ENCODE measurements at regions not wholly inside any gene's neighbourhood (a gene's known extent, or its start where the extent isn't known, plus 50 kb on each side); places are given as distances from the start of the nearest gene placed in this dataset.
A peak's percentile ranks its signal among the peaks of the same experiment; 100 is the strongest.

DNA sequence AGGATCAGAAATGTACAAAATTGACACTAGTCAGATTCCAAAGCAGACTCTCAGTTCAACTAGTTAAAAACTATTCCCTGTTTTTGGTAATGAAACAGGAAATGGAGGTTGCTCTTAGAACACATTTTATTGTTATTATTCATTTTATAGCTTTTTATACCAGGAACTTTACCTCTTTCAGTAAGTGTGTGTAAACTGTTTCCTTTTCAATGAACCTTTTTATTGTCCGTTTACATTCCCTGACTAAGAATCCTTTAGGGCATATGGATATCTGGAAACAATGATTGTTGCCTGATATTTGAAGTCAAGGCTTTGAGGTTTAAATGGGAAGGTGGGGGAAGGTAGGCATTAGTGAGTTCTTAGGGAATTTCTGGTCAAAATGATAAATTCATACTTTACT lies 1511.4 kb downstream of the ADGRL3 start:
- H3K9me3 ChIP-seq: no peaks in the 10 kb centered on the region

DNA sequence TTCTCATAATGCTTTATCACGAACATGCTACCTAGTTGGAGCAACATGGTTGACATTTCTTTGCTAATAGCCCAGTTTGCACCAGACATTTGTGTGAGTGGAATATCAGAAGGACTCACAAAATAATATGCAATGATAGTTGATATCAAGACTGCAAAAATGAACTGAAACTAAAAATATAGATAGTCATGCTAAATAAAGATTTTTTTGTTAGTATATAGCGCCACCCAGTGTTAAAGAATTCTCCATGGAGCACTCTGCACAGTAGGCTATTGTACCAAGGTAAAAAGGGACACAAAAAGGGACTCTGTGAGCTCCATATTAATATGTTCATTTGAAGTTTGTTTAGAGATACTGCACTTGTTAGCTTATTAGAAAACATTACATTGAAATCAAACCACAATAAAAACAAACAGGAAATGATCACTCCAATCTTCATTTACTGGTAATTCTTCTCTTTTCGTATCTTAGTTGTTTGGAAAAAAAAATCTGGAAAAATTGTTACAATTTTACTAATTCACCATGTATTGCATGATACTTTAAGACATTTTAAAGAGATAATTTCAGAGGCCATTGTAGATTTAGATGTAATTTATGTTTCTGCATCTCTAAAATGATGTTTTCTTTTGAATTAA lies 1509.6 kb downstream of the ADGRL3 start:
- Histone ChIP-seq H3K27ac (no peak overlapping the region), H3K9me3 (no peaks in the 10 kb centered on the region), H3K27me3 (no peaks in the 10 kb centered on the region), H3K4me3 (no peak overlapping the region), H3K4me1 (no peaks in the 10 kb centered on the region), H3K36me3 (no peaks in the 10 kb centered on the region)
- ATAC-seq (peak; percentile 70), DNase-seq (peak in 2 of 4 donors; percentile 38 to 55)
- TF ChIP-seq, protein P1, sequence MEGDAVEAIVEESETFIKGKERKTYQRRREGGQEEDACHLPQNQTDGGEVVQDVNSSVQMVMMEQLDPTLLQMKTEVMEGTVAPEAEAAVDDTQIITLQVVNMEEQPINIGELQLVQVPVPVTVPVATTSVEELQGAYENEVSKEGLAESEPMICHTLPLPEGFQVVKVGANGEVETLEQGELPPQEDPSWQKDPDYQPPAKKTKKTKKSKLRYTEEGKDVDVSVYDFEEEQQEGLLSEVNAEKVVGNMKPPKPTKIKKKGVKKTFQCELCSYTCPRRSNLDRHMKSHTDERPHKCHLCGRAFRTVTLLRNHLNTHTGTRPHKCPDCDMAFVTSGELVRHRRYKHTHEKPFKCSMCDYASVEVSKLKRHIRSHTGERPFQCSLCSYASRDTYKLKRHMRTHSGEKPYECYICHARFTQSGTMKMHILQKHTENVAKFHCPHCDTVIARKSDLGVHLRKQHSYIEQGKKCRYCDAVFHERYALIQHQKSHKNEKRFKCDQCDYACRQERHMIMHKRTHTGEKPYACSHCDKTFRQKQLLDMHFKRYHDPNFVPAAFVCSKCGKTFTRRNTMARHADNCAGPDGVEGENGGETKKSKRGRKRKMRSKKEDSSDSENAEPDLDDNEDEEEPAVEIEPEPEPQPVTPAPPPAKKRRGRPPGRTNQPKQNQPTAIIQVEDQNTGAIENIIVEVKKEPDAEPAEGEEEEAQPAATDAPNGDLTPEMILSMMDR (IDR thresholded peaks at IDR 0.05): peak; percentile 32 to 34
- intact Hi-C loops (cut with DNase I): no loop called here

More for the DNA sequence above, 1511.4 kb downstream of the ADGRL3 start:
- ATAC-seq: no peak
- intact Hi-C loops (cut with DNase I): no loop called here
- Histone ChIP-seq H3K27me3 (no peaks in the 10 kb centered on the region), H3K36me3 (no peaks in the 10 kb centered on the region), H3K4me3 (no peak overlapping the region), H3K4me1 (no peaks in the 10 kb centered on the region), H3K27ac (no peak overlapping the region)
- DNase-seq: no peak
- TF ChIP-seq, protein P1 (IDR thresholded peaks at IDR 0.05): no peak

DNA sequence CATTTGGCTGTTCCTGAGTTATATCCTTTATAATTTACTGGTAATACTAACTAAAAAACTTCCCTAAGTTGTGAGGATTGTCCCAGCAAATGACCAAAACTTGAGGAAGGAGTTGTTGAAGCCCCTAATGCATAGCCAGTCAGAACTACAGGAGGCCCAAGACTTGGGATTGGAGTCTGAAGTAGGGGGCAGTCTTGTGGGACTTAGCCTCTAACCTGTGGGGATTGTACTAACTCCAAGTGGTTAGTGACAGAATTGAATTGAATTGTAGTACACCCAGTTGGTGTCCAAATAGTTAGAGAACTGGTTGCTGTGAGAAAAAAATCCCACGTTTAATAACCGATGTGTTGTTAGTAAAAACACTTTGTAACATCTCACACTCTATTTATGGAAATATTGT lies 1506.3 kb downstream of the ADGRL3 start:
- Histone ChIP-seq H3K9me3 (no peaks in the 10 kb centered on the region), H3K4me3 (no peak overlapping the region), H3K36me3 (no peaks in the 10 kb centered on the region), H3K4me1 (no peaks in the 10 kb centered on the region), H3K27ac (no peak overlapping the region), H3K27me3 (no peaks in the 10 kb centered on the region)
- TF ChIP-seq, protein P1 (IDR thresholded peaks at IDR 0.05): no peak
- intact Hi-C loops (cut with DNase I): no loop called here
- no peak for DNase-seq
- no peak for ATAC-seq

DNA sequence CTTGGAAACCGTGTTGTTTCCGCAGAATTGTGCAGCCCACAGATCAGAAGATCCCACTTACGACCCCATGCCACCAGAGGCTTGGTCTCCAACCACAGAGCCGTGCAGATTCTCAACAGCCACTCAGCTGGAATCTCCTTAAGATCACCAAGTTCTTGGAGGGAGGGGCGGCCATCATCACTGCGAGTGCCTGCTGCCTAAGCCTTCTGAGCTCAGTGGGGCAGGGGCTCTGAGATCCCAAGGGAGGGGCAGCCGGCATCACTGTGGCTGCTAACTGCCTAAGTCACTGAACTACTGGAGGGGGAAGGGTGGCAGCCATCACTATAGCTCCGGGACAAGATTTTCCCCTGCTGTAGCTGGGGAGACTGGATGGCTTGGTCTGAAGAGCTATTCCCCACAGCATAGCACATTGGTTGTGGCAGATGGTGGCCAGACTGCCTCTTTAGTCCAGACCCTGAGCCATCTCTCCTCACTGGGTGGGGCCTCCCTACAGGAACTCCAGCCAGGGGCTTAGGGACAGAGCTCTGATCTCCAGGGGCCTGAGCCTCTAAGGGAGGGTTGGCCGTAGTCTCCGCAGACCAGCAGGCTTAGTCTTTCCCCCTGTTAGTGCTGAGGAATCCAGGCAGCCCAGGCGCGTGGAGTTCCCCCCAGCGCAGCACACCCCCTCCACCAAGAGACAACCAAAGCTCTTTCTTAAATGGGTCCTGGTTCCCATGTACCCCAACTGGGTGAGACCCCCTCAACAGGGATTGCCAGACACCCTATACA lies 1483.9 kb downstream of the ADGRL3 start:
- no peaks in the 10 kb centered on the region for H3K36me3 ChIP-seq
- H3K9me3 ChIP-seq: peaks cover 0 to 2% of the 10 kb centered on the region in 2 donors
- no peak overlapping the region for H3K27ac ChIP-seq
- DNase-seq: no peak
- H3K27me3 ChIP-seq: no peaks in the 10 kb centered on the region
- no peak for ATAC-seq
- intact Hi-C loops (cut with DNase I): no loop called here
- TF ChIP-seq, protein P1 (IDR thresholded peaks at IDR 0.05): no peak
- no peak overlapping the region for H3K4me3 ChIP-seq
- no peaks in the 10 kb centered on the region for H3K4me1 ChIP-seq

DNA sequence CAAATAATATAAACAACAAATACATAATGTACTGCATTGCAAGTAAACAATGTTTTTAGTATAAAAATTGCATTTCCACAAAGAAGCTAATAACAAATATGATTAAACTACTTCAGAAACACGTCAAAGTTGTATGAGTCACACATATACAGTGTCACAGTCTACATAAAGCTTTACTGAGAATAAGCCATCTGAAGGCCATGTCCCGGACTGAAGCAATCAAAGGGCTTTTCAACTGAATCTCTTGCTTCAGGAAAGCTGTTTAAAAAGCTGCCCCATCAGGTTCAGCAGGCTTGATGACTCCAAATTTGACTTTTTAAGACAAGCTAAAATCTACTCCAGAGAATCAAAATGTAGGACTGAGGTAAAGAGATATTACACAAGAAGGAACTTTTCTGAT lies 1476.8 kb downstream of the ADGRL3 start:
- Histone ChIP-seq H3K27ac (no peak overlapping the region), H3K4me1 (no peaks in the 10 kb centered on the region), H3K27me3 (no peaks in the 10 kb centered on the region), H3K36me3 (no peaks in the 10 kb centered on the region), H3K9me3 (peaks cover 0 to 11% of the 10 kb centered on the region in 2 donors), H3K4me3 (no peak overlapping the region)
- DNase-seq (no peak), ATAC-seq (no peak)
- intact Hi-C loops (cut with DNase I): no loop called here
- TF ChIP-seq, protein P1 (IDR thresholded peaks at IDR 0.05): no peak
